ENCODE measurements at regions not wholly inside any gene's neighbourhood (a gene's known extent, or its start where the extent isn't known, plus 50 kb on each side); places are given as distances from the start of the nearest gene placed in this dataset.

DNA sequence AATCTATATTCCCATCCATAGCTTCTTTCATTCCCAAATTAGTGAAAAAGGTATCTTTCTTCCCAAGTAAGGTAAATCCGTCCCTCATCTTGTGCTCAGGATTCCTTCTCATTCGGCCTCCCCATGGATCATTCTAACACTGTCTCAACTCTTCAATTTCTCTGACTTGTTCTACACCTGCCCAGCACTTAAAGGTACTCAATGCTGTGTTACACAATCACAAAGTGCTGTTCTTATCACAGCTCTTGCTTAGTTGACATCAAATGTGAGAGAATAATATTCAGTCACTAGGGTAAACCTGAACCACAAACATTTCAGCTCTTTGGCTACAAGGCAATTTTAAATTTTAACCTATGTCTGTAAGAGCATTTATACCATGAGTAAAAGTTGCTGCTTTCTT is 94.8 kb downstream of the DIRAS3 start:
- DNase-seq (no peak), FAIRE-seq (no peak)
- Histone ChIP-seq H3K4me1 (ENCODE audit: control insufficient read depth in 3 of 3, insufficient read depth in 2 of 3, low read depth in 1 of 3, low read length in 2 of 3) (no peaks in the 10 kb centered on the region), H3K27me3 (ENCODE audit: control insufficient read depth in 3 of 3, insufficient read depth in 3 of 3, low read length in 3 of 3) (no peaks in the 10 kb centered on the region), H3K4me3 (ENCODE audit: low read depth in 1 of 3, low read length in 3 of 3) (no peak overlapping the region), H3K27ac (ENCODE audit: low read depth in 1 of 3, low read length in 2 of 3) (no peak overlapping the region), H3K36me3 (ENCODE audit: control insufficient read depth in 3 of 3, insufficient read depth in 2 of 3, low read depth in 1 of 3, low read length in 3 of 3) (no peaks in the 10 kb centered on the region), H3K9me3 (ENCODE audit: control insufficient read depth in 2 of 2, insufficient read depth in 1 of 2, low read depth in 1 of 2, low read length in 1 of 2) (peaks cover 0 to 3% of the 10 kb centered on the region in 2 donors)
- WGBS, 3 donors: 86 to 93% (median 89%) methylated on average over 2 of the region's 2 CpGs

DNA sequence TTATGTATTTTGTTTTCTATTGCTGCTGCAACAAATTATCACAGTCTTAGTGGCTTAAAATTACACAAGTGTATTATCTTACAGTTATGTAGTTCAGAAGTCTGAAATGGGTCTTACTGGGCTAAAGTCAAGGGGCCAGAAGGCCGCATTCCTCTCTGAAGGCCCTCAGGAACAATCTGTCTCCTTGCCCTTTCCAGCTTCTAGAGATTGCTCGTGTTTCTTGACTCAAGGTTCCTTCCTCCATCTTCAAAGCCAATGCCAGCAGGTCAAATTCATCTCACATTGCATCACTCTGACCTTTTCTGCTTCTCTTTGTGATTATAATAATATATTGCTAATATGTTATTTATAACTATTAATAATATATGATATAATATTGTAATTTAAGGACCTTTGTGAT is 97.1 kb downstream of the DIRAS3 start:
- FAIRE-seq (no peak), DNase-seq (no peak)
- WGBS, 3 donors: 71 to 81% (median 75%) methylated on average over 2 of the region's 2 CpGs
- no peak overlapping the region for H3K4me3 ChIP-seq (ENCODE audit: low read depth in 1 of 3, low read length in 3 of 3)
- H3K9me3 ChIP-seq (ENCODE audit: control insufficient read depth in 2 of 2, insufficient read depth in 1 of 2, low read depth in 1 of 2, low read length in 1 of 2): peaks cover 0 to under 1% of the 10 kb centered on the region in 2 donors
- no peaks in the 10 kb centered on the region for H3K36me3 ChIP-seq (ENCODE audit: control insufficient read depth in 3 of 3, insufficient read depth in 2 of 3, low read depth in 1 of 3, low read length in 3 of 3)
- no peaks in the 10 kb centered on the region for H3K4me1 ChIP-seq (ENCODE audit: control insufficient read depth in 3 of 3, insufficient read depth in 2 of 3, low read depth in 1 of 3, low read length in 2 of 3)
- no peak overlapping the region for H3K27ac ChIP-seq (ENCODE audit: low read depth in 1 of 3, low read length in 2 of 3)
- H3K27me3 ChIP-seq (ENCODE audit: control insufficient read depth in 3 of 3, insufficient read depth in 3 of 3, low read length in 3 of 3): no peaks in the 10 kb centered on the region

DNA sequence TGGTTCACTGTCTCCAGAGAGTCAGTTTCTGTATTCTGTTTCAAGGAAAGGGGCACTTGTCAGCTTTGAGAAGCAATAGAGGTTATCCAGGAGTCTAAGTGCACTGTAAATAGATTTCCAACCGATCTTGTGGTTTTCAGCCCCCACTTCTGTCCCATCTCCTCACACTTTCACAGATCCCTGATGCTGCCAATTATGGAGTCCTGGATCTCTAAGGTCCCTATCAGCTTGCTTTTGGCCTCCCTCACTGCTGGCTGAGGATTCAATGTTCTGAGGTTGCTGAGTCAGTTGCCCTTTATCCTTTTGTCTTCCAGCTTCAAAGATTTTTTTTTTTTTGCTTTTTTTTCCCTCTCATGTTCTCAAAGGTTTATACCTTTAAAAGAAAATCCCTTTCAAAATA is 98.4 kb downstream of the DIRAS3 start:
- 62 to 90% (median 72%) methylated on average over 1 of the region's 1 CpG for WGBS, 3 donors
- Histone ChIP-seq H3K4me3 (ENCODE audit: low read depth in 1 of 3, low read length in 3 of 3) (no peak overlapping the region), H3K9me3 (ENCODE audit: control insufficient read depth in 2 of 2, insufficient read depth in 1 of 2, low read depth in 1 of 2, low read length in 1 of 2) (no peaks in the 10 kb centered on the region), H3K27ac (ENCODE audit: low read depth in 1 of 3, low read length in 2 of 3) (no peak overlapping the region), H3K36me3 (ENCODE audit: control insufficient read depth in 3 of 3, insufficient read depth in 2 of 3, low read depth in 1 of 3, low read length in 3 of 3) (no peaks in the 10 kb centered on the region), H3K4me1 (ENCODE audit: control insufficient read depth in 3 of 3, insufficient read depth in 2 of 3, low read depth in 1 of 3, low read length in 2 of 3) (no peaks in the 10 kb centered on the region), H3K27me3 (ENCODE audit: control insufficient read depth in 3 of 3, insufficient read depth in 3 of 3, low read length in 3 of 3) (no peaks in the 10 kb centered on the region)
- FAIRE-seq (no peak), DNase-seq (no peak)

DNA sequence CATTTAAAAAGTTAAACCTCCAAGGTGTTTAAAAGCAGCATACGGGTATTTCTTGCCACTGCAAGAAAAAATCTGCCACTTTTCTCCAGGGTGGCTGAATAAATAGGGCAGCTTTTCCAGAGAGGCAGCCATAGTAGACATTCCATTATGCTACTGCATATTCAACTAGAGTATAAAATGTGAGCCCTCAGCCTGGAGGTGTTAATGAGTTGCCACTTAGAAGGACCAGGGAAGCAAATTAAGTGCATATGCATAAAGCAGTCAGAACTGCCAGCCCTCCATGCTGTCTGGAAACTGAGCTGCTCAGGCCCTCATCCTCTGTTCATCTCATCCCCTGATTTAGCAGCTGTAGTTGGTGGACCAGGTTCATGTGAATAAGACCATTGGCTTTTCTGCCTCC is 99.4 kb downstream of the DIRAS3 start:
- FAIRE-seq (no peak), DNase-seq (no peak)
- H3K27ac ChIP-seq (ENCODE audit: low read depth in 1 of 3, low read length in 2 of 3): no peak overlapping the region
- no peak overlapping the region for H3K4me3 ChIP-seq (ENCODE audit: low read depth in 1 of 3, low read length in 3 of 3)
- 91 to 93% (median 92%) methylated on average over 1 of the region's 1 CpG for WGBS, 3 donors
- H3K36me3 ChIP-seq (ENCODE audit: control insufficient read depth in 3 of 3, insufficient read depth in 2 of 3, low read depth in 1 of 3, low read length in 3 of 3): no peaks in the 10 kb centered on the region
- H3K9me3 ChIP-seq (ENCODE audit: control insufficient read depth in 2 of 2, insufficient read depth in 1 of 2, low read depth in 1 of 2, low read length in 1 of 2): no peaks in the 10 kb centered on the region
- H3K27me3 ChIP-seq (ENCODE audit: control insufficient read depth in 3 of 3, insufficient read depth in 3 of 3, low read length in 3 of 3): no peaks in the 10 kb centered on the region
- H3K4me1 ChIP-seq (ENCODE audit: control insufficient read depth in 3 of 3, insufficient read depth in 2 of 3, low read depth in 1 of 3, low read length in 2 of 3): no peaks in the 10 kb centered on the region

DNA sequence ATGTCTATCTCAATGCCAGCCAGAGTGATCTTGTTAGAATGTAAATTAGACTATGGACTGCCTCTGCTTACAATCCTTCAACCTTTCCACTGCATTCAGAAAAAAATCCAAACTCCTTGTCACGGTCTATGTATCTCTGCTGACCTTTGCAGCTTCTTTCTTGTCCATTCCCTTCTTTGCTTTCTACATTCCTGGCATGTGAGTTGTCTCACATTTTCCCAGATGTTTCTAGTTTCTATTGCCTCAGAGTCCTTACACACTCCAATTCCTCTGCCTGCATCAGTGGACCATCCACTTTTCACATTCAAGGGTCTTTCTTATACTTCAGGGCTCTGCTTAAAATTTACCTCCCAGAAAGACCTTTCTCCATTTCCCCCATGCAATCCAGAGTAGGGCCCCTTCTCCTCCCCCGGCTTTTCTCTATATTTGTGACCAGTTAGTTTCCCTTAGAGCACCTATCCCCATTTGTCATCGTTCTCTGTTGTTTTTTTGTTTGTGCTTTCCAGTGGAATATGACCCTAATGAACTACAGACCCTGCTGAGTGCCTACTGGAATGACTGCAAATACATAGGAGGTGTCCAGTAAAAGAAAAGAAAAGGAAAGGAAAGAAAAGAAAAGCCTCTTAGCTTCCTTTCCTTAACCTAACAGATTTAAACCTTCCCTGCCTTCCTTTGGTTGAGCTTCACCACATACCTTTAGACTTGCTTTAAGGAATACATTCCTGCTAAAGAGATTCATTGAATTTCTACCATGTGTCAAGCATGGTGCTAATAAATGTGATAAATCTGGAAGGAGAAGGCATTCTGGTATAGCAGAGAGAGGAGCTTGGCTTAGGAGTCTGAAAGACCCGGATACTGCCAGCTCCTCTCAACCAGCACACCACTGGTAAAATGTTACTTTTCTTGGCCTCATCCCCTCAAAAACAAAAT is 102.0 kb downstream of the DIRAS3 start:
- WGBS, 3 donors: 70 to 83% (median 71%) methylated on average over 4 of the region's 4 CpGs
- no peaks in the 10 kb centered on the region for H3K27me3 ChIP-seq (ENCODE audit: control insufficient read depth in 3 of 3, insufficient read depth in 3 of 3, low read length in 3 of 3)
- no peak for FAIRE-seq

DNA sequence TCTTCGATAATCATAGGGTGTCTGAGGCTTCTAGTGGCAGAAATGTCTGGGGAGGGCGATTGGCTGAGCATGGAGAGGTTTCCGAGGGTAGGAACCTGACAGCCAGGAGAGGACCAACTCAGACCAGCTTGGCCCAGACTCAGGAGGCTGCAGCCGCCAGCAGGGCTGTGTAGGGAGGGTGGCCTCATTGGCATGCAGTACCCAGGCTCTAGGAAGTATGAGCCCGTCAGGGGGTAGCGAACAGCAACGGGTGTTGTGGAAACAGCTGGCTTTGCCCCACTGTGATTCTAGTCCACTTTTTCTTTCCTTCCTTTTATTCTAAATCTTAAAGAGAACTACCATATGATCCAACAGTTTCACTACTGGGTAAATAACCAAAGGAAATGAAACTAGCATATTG is 103.3 kb downstream of the DIRAS3 start:
- Histone ChIP-seq H3K4me3 (ENCODE audit: low read depth in 1 of 3, low read length in 3 of 3) (no peak overlapping the region), H3K4me1 (ENCODE audit: control insufficient read depth in 3 of 3, insufficient read depth in 2 of 3, low read depth in 1 of 3, low read length in 2 of 3) (no peaks in the 10 kb centered on the region), H3K36me3 (ENCODE audit: control insufficient read depth in 3 of 3, insufficient read depth in 2 of 3, low read depth in 1 of 3, low read length in 3 of 3) (no peaks in the 10 kb centered on the region), H3K27me3 (ENCODE audit: control insufficient read depth in 3 of 3, insufficient read depth in 3 of 3, low read length in 3 of 3) (no peaks in the 10 kb centered on the region), H3K27ac (ENCODE audit: low read depth in 1 of 3, low read length in 2 of 3) (no peak overlapping the region), H3K9me3 (ENCODE audit: control insufficient read depth in 2 of 2, insufficient read depth in 1 of 2, low read depth in 1 of 2, low read length in 1 of 2) (no peaks in the 10 kb centered on the region)
- WGBS, 3 donors: 70 to 79% (median 77%) methylated on average over 7 of the region's 7 CpGs
- DNase-seq: no peak
- FAIRE-seq: no peak

More for the DNA sequence above, 102.0 kb downstream of the DIRAS3 start:
- Histone ChIP-seq H3K27ac (ENCODE audit: low read depth in 1 of 3, low read length in 2 of 3) (no peak overlapping the region), H3K36me3 (ENCODE audit: control insufficient read depth in 3 of 3, insufficient read depth in 2 of 3, low read depth in 1 of 3, low read length in 3 of 3) (no peaks in the 10 kb centered on the region), H3K4me3 (ENCODE audit: low read depth in 1 of 3, low read length in 3 of 3) (no peak overlapping the region), H3K4me1 (ENCODE audit: control insufficient read depth in 3 of 3, insufficient read depth in 2 of 3, low read depth in 1 of 3, low read length in 2 of 3) (no peaks in the 10 kb centered on the region), H3K9me3 (ENCODE audit: control insufficient read depth in 2 of 2, insufficient read depth in 1 of 2, low read depth in 1 of 2, low read length in 1 of 2) (no peaks in the 10 kb centered on the region)
- DNase-seq: no peak

DNA sequence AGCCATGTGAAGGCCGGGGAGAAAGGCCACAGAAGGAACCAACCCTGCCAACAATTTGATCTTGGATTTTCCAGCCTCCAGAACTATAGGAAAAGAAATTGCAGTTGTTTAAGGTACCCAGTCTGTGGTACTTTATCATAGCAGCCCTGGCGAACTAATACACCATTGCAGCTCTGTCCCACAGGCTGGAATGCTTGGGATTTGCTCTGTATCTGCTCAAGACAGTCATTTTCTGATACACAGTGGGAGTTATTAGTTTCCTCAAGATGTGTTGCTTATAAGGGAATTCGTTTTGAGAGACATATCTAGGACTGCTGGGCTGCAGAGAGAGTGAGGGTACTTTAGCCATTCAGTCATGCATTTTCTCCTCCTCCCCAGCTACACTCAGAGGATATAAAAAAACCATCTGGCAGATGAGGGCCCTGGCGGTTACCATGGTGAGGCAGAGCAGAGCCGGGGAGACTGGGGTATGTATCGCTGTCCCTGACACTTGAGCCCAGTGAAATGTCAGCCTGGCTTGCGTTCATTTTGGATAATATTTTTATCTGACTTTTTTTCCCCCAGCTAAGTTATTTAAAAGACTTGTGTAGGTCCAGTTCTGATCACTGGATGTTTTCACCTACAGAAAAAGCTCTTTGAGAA is 104.6 kb downstream of the DIRAS3 start:
- Histone ChIP-seq H3K4me1 (ENCODE audit: control insufficient read depth in 3 of 3, insufficient read depth in 2 of 3, low read depth in 1 of 3, low read length in 2 of 3) (no peaks in the 10 kb centered on the region), H3K4me3 (ENCODE audit: low read depth in 1 of 3, low read length in 3 of 3) (no peak overlapping the region), H3K27me3 (ENCODE audit: control insufficient read depth in 3 of 3, insufficient read depth in 3 of 3, low read length in 3 of 3) (no peaks in the 10 kb centered on the region), H3K9me3 (ENCODE audit: control insufficient read depth in 2 of 2, insufficient read depth in 1 of 2, low read depth in 1 of 2, low read length in 1 of 2) (no peaks in the 10 kb centered on the region), H3K36me3 (ENCODE audit: control insufficient read depth in 3 of 3, insufficient read depth in 2 of 3, low read depth in 1 of 3, low read length in 3 of 3) (no peaks in the 10 kb centered on the region), H3K27ac (ENCODE audit: low read depth in 1 of 3, low read length in 2 of 3) (no peak overlapping the region)
- DNase-seq (peak in 1 of 2 donors; percentile 10), FAIRE-seq (no peak)
- WGBS, 3 donors: 60 to 67% (median 65%) methylated on average over 7 of the region's 7 CpGs

DNA sequence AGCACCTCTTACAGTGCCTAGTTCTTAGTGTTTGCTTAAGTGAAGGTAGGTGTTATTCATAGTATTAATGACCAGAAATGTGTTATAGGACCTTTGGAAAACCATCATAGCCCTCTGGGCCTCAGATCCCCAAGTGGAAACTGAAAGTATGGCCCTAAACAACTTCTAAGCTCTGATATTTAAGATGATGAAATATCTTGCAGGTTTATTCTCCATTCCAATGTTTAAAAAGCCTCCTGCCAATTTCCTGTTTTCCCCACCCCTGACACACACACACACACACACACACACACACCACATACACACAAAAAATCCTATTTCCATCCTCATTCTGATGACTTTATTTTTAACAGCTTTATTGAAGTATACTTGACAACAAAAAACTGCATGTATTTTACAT is 108.2 kb downstream of the DIRAS3 start:
- no peaks in the 10 kb centered on the region for H3K27me3 ChIP-seq (ENCODE audit: control insufficient read depth in 3 of 3, insufficient read depth in 3 of 3, low read length in 3 of 3)
- FAIRE-seq: no peak
- no peak overlapping the region for H3K27ac ChIP-seq (ENCODE audit: low read depth in 1 of 3, low read length in 2 of 3)
- no peak overlapping the region for H3K4me3 ChIP-seq (ENCODE audit: low read depth in 1 of 3, low read length in 3 of 3)
- H3K36me3 ChIP-seq (ENCODE audit: control insufficient read depth in 3 of 3, insufficient read depth in 2 of 3, low read depth in 1 of 3, low read length in 3 of 3): no peaks in the 10 kb centered on the region
- no peaks in the 10 kb centered on the region for H3K9me3 ChIP-seq (ENCODE audit: control insufficient read depth in 2 of 2, insufficient read depth in 1 of 2, low read depth in 1 of 2, low read length in 1 of 2)
- H3K4me1 ChIP-seq (ENCODE audit: control insufficient read depth in 3 of 3, insufficient read depth in 2 of 3, low read depth in 1 of 3, low read length in 2 of 3): no peaks in the 10 kb centered on the region
- no peak for DNase-seq

Data from small intestine (tissue), 7 donors.